Brain microvascular endothelial cell (primary cell): ENCODE measurements at regions not wholly inside any gene's neighbourhood (a gene's known extent, or its start where the extent isn't known, plus 50 kb on each side); places are given as distances from the start of the nearest gene placed in this dataset.

Experiments
- DNase-seq: peaks from one replicate; pipeline ENCODE4 v3.0.0-alpha.2; 2020
- H3K27ac ChIP-seq: fragments of 250-450 bp; sonication (Bioruptor Pico); 2 replicates; pipeline ENCODE4 v1.5.1; 2020; ENCODE audit warnings: mild to moderate bottlenecking, moderate library complexity
- H3K27me3 ChIP-seq: fragments of 250-450 bp; sonication (Bioruptor Pico); replicated peaks from 2 replicates; pipeline ENCODE4 v1.5.1; 2020; ENCODE audit warnings: mild to moderate bottlenecking
- H3K36me3 ChIP-seq: fragments of 250-450 bp; sonication (Bioruptor Pico); replicated peaks from 2 replicates; pipeline ENCODE4 v1.5.1; 2020; ENCODE audit warnings: mild to moderate bottlenecking
- H3K4me3 ChIP-seq: 2 replicates; pipeline ENCODE4 v1.5.1; 2011; ENCODE audit warnings: low read depth, mild to moderate bottlenecking, control low read depth, low read length, moderate library complexity
- in situ Hi-C: cut with HindIII; loops from 2 replicates; pipeline ENCODE4 v1.10.0; 2017; ENCODE audit warnings: low sequenced_read_pairs, low pct_ligation_motif_present
- TF ChIP-seq, protein P1 (sequence below): IDR thresholded peaks from 2 replicates; pipeline ENCODE4 v1.5.1; 2011; ENCODE audit warnings: low read depth, mild to moderate bottlenecking, moderate library complexity, low read length, control low read depth, inconsistent platforms; ENCODE audit errors: missing control alignments

GRCh38 chr13:62234780-62235440 is 819.3 kb upstream of the PCDH20 start:
- Histone ChIP-seq H3K27me3 (no peaks in the 10 kb centered on the region), H3K27ac (no peak overlapping the region), H3K36me3 (no peaks in the 10 kb centered on the region), H3K4me3 (no peak overlapping the region)
- in situ Hi-C loops: no loop called here
- TF ChIP-seq, protein P1, sequence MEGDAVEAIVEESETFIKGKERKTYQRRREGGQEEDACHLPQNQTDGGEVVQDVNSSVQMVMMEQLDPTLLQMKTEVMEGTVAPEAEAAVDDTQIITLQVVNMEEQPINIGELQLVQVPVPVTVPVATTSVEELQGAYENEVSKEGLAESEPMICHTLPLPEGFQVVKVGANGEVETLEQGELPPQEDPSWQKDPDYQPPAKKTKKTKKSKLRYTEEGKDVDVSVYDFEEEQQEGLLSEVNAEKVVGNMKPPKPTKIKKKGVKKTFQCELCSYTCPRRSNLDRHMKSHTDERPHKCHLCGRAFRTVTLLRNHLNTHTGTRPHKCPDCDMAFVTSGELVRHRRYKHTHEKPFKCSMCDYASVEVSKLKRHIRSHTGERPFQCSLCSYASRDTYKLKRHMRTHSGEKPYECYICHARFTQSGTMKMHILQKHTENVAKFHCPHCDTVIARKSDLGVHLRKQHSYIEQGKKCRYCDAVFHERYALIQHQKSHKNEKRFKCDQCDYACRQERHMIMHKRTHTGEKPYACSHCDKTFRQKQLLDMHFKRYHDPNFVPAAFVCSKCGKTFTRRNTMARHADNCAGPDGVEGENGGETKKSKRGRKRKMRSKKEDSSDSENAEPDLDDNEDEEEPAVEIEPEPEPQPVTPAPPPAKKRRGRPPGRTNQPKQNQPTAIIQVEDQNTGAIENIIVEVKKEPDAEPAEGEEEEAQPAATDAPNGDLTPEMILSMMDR: no peak
- DNase-seq: no peak

DNA sequence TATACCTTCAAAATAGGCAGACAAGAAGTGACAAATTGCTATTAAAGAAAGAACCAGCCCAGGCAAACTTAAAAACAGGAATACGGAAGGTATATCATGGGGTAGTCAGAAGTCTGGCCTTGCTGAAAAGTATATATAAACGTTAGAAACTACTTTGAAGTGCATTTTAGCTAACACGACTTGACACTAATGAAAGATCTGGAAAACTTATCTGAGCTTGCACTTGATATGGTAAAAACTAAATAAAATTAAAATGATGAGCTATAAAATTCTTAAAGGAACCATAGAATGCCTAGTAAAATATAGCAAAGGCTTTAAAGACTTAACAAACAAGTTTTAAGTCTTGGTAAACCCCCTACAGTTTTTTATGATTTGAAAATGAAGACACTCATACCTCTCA is 795.3 kb upstream of the PCDH20 start:
- Histone ChIP-seq H3K4me3 (no peak overlapping the region), H3K27ac (no peak overlapping the region), H3K27me3 (no peaks in the 10 kb centered on the region), H3K36me3 (no peaks in the 10 kb centered on the region)
- in situ Hi-C loops: no loop called here
- no peak for DNase-seq
- TF ChIP-seq, protein P1: no peak

- Histone ChIP-seq H3K27me3 (no peaks in the 10 kb centered on the region), H3K36me3 (no peaks in the 10 kb centered on the region), H3K27ac (no peak overlapping the region), H3K4me3 (no peak overlapping the region)
- TF ChIP-seq, protein P1: no peak
- in situ Hi-C loops: no loop called here
- no peak for DNase-seq
These were observed 793.9 kb upstream of the PCDH20 start for GRCh38 chr13:62209529-62209928.

DNA sequence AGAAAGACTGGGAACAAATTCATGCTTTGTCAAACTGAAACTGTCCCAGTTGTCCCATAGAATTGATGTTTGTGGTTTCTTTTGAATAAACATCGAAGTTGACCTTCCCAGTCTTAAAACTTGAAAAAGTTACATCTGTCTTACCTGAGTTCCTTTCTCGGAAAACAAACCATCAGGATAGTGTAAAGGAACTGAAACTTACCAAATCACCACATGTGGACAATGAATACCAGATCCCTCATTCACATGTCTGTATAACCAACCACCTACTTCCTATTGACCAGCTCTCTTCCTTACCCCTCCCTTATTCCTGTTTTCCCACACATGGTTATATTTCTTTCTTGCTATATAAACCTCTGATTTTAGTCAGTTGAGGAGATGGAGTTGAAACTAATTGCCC is 791.7 kb upstream of the PCDH20 start:
- in situ Hi-C loops: no loop called here
- Histone ChIP-seq H3K27me3 (no peaks in the 10 kb centered on the region), H3K36me3 (no peaks in the 10 kb centered on the region), H3K27ac (no peak overlapping the region), H3K4me3 (no peak overlapping the region)
- DNase-seq: no peak
- TF ChIP-seq, protein P1: no peak

- DNase-seq: no peak
- Histone ChIP-seq H3K4me3 (no peak overlapping the region), H3K27me3 (no peaks in the 10 kb centered on the region), H3K36me3 (no peaks in the 10 kb centered on the region), H3K27ac (no peak overlapping the region)
- TF ChIP-seq, protein P1: no peak
- in situ Hi-C loops: no loop called here
These were observed 790.5 kb upstream of the PCDH20 start for GRCh38 chr13:62206165-62206564.

DNA sequence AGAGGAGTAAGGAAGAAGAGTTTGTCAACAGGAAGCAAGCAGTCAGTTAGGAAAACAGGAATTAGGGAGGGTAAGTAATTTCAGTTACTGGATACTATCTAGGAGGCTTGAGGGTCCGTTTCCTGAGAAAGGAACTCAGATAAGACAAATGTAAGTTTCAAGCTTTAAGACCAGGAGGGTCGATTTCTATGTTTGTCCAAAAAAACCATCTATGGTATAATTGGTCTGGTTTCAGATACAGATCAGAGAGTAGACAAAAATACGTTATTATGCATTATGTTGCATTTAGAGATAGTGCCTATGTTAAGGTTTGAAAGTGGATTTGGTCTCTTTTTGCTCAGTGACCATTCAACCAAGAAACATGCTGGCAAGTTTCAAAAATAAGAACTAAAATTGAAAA is 789.6 kb upstream of the PCDH20 start:
- Histone ChIP-seq H3K4me3 (no peak overlapping the region), H3K36me3 (no peaks in the 10 kb centered on the region), H3K27ac (no peak overlapping the region), H3K27me3 (no peaks in the 10 kb centered on the region)
- DNase-seq: no peak
- in situ Hi-C loops: no loop called here
- TF ChIP-seq, protein P1: no peak
